ENCODE measurements at regions not wholly inside any gene's neighbourhood (a gene's known extent, or its start where the extent isn't known, plus 50 kb on each side); places are given as distances from the start of the nearest gene placed in this dataset.

DNA sequence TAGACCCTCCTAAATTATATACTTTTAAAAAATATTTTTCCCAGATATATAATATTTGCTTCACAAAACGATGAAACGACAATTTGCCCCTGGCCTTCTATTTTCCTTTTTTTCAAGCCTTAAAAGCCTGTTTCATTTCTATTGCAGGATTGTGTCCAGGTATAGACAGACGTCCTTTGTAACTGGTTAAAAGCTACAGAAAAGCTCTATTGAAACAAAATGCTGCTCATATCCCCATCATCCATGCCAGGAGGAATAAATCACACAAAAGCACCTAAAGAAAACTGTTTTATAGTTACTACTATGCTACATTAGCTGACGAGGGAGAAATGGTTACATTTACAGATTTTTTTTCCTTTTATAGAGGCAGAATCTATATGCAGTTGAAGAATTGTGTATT is 765.1 kb downstream of the DIAPH3 start:
- no peak overlapping the region for H3K4me3 ChIP-seq
- no peak overlapping the region for H2AFZ ChIP-seq (ENCODE audit: control insufficient read depth, low read depth, low read length)
- H3K4me1 ChIP-seq (ENCODE audit: control insufficient read depth, insufficient read depth, low read length) = no peaks in the 10 kb centered on the region
- in situ Hi-C loops (cut with MboI) = loop anchor here (10.0 kb wide), 4 partner anchors 276 to 1036 kb away; no protein-coding TSS in a partner anchor
- H4K20me1 ChIP-seq (ENCODE audit: control insufficient read depth, insufficient read depth) = no peaks in the 10 kb centered on the region
- WGBS (ENCODE audit: insufficient coverage, insufficient replicate concordance, low lambda C conversion rate, missing lambda C conversion rate) = 41% methylated on average over 4 of the region's 4 CpGs
- ATAC-seq (no peak), DNase-seq (ENCODE audit: low read depth, low spot score) (no peak), FAIRE-seq (no peak)
- H3K9ac ChIP-seq (ENCODE audit: control insufficient read depth, insufficient read depth, low read length) = no peak overlapping the region
- ChIA-PET SMC1A (ENCODE audit: uncharacterized antibody, unreplicated experiment) (interaction anchor here (1.0 to 1.4 kb wide), 2 partner anchors 10 to 1033 kb away, joined by 3 to 5 read pairs; no protein-coding TSS in a partner anchor), CTCF (interaction anchor here (1.1 kb wide), 2 partner anchors 10 to 93 kb away, joined by 3 read pairs; no protein-coding TSS in a partner anchor), POLR2A (no interaction called here), RAD21 (ENCODE audit: unreplicated experiment) (no interaction called here)
- H3K79me2 ChIP-seq (ENCODE audit: control insufficient read depth, insufficient read depth, low read length) = no peaks in the 10 kb centered on the region
- no peaks in the 10 kb centered on the region for H3K27me3 ChIP-seq (replicated peaks in 1 of 2; ENCODE audit: control insufficient read depth in 2 of 2, insufficient read depth in 2 of 2, low read length in 1 of 2)
- H3K9me3 ChIP-seq (replicated peaks; ENCODE audit: control insufficient read depth, insufficient read depth, low read length) = no peaks in the 10 kb centered on the region
- intact Hi-C loops (cut with micrococcal nuclease; ENCODE audit: unreplicated experiment) = loop anchor here (10.0 kb wide), 1 partner anchor 376 kb away; no protein-coding TSS in a partner anchor
- no TSS peak for BruUV-seq (replicated peaks)
- H3K36me3 ChIP-seq (ENCODE audit: control insufficient read depth in 2 of 2, insufficient read depth in 2 of 2, low read length in 1 of 2) = no peaks in the 10 kb centered on the region
- no peak overlapping the region for H3K4me2 ChIP-seq (ENCODE audit: control insufficient read depth, insufficient read depth)
- H3K27ac ChIP-seq (ENCODE audit: control insufficient read depth, insufficient read depth) = no peak overlapping the region
- no peak for TF ChIP-seq IRF4 (IDR thresholded peaks at IDR 0.05; ENCODE audit: low read depth, low read length)
- no peak for TF ChIP-seq CHD2 (IDR thresholded peaks at IDR 0.05; ENCODE audit: borderline replicate concordance, low read depth, low read length)
- no peak for TF ChIP-seq RB1 (IDR thresholded peaks at IDR 0.05; ENCODE audit: borderline replicate concordance)
- TF ChIP-seq ZBTB4 (CRISPR knock-in tag; IDR thresholded peaks at IDR 0.05) = no peak
- TF ChIP-seq ATF7 (IDR thresholded peaks at IDR 0.05; ENCODE audit: low read depth) = no peak
- no peak for TF ChIP-seq HCFC1 (IDR thresholded peaks at IDR 0.05; ENCODE audit: low read length)
- no peak for TF ChIP-seq DPF2 (IDR thresholded peaks at IDR 0.05)
- no peak for TF ChIP-seq BRCA1 (IDR thresholded peaks at IDR 0.05; ENCODE audit: low read depth, low read length)
- TF ChIP-seq CUX1 (IDR thresholded peaks at IDR 0.05; ENCODE audit: insufficient replicate concordance, low read depth, low read length) = no peak
- no peak for TF ChIP-seq TCF7 (IDR thresholded peaks at IDR 0.05; ENCODE audit: borderline replicate concordance)
- TF ChIP-seq ZNF384 (IDR thresholded peaks at IDR 0.05; ENCODE audit: borderline replicate concordance, low read depth, low read length) = no peak
- TF ChIP-seq NR2C2 (IDR thresholded peaks at IDR 0.05; ENCODE audit: borderline replicate concordance, control insufficient read depth, insufficient read length, low read depth) = no peak
- no peak for TF ChIP-seq YY1 (IDR thresholded peaks at IDR 0.05; ENCODE audit: low read depth, low read length)
- no peak for TF ChIP-seq GABPA (IDR thresholded peaks at IDR 0.05; ENCODE audit: low read depth)
- no peak for TF ChIP-seq NFIC (IDR thresholded peaks at IDR 0.05; ENCODE audit: low read depth, low read length)
- TF ChIP-seq SRF (IDR thresholded peaks at IDR 0.05; ENCODE audit: low read depth in 2 of 2, low read length in 2 of 2) = no peak
- no peak for TF ChIP-seq TAF1 (IDR thresholded peaks at IDR 0.05; ENCODE audit: borderline replicate concordance, low read depth, low read length)
- no peak for TF ChIP-seq CEBPB (IDR thresholded peaks at IDR 0.05; ENCODE audit: borderline replicate concordance in 1 of 2, low read depth in 2 of 2, low read length in 2 of 2)
- no peak for TF ChIP-seq SMC3 (IDR thresholded peaks at IDR 0.05; ENCODE audit: borderline replicate concordance, low read length)
